Kidney epithelial cell (primary cell): ENCODE measurements at regions not wholly inside any gene's neighbourhood (a gene's known extent, or its start where the extent isn't known, plus 50 kb on each side); places are given as distances from the start of the nearest gene placed in this dataset.

ENCODE experiments used
- DNase-seq: peaks from one replicate; pipeline ENCODE4 v3.0.0-alpha.2; 2010; ENCODE audit warnings: low read depth
- H3K27me3 ChIP-seq: 2 replicates; pipeline ENCODE4 v1.6.0; 2011; ENCODE audit warnings: low read length; ENCODE audit not compliant: control insufficient read depth, insufficient read depth
- H3K36me3 ChIP-seq: 2 replicates; pipeline ENCODE4 v1.5.1; 2011; ENCODE audit warnings: low read length; ENCODE audit not compliant: control insufficient read depth, insufficient read depth
- H3K4me3 ChIP-seq: 2 replicates; pipeline ENCODE4 v1.5.1; 2011; ENCODE audit warnings: low read depth, mild to moderate bottlenecking, control low read depth, low read length
- TF ChIP-seq, protein P1 (sequence below): IDR thresholded peaks from 2 replicates; pipeline ENCODE4 v1.5.1; 2011; ENCODE audit warnings: mild to moderate bottlenecking, moderate library complexity, low read length, control low read depth, inconsistent platforms; ENCODE audit not compliant: insufficient read depth, poor library complexity, severe bottlenecking

DNA sequence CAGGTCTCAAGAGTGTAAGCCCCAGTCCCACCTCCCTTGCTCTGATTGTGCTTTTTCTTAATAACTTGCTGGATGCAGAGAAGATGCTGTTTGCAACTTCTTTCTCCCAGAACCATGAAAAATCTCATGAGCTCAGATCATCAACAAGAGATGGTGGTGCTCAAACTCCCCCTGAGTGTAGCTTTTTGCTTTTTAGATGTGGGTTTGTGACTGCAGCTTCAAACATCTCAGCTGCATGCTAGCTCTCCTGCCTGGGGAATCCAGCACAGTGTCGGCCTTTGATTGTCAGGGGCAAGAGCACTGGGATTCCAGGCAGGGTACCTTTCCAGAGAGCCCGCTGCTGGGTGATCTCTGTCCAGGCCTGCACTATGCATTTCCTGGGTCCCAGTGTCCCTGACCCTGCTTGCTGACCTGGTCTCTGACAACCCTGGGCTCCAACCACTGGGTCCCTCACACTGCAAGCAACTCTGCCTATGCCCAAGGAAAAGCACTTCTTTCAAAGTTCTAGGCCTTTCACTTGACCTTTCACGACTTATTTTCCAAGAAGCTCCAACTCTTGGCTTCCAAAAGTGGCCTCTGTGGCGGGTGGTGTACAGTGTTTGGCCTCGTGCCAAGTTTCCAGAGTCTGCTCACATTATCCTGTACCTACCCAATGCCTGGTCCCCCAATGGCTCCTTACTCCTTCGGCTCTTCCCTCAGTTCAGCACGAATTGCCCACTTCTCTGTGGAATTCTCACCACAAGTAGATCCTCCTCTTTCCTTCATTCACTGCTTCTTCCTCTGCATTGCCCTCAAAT is 69.7 kb upstream of the LY86 start:
- no peaks in the 10 kb centered on the region for H3K36me3 ChIP-seq
- TF ChIP-seq, protein P1, sequence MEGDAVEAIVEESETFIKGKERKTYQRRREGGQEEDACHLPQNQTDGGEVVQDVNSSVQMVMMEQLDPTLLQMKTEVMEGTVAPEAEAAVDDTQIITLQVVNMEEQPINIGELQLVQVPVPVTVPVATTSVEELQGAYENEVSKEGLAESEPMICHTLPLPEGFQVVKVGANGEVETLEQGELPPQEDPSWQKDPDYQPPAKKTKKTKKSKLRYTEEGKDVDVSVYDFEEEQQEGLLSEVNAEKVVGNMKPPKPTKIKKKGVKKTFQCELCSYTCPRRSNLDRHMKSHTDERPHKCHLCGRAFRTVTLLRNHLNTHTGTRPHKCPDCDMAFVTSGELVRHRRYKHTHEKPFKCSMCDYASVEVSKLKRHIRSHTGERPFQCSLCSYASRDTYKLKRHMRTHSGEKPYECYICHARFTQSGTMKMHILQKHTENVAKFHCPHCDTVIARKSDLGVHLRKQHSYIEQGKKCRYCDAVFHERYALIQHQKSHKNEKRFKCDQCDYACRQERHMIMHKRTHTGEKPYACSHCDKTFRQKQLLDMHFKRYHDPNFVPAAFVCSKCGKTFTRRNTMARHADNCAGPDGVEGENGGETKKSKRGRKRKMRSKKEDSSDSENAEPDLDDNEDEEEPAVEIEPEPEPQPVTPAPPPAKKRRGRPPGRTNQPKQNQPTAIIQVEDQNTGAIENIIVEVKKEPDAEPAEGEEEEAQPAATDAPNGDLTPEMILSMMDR = no peak
- no peaks in the 10 kb centered on the region for H3K27me3 ChIP-seq
- no peak for DNase-seq
- H3K4me3 ChIP-seq = no peak overlapping the region

DNA sequence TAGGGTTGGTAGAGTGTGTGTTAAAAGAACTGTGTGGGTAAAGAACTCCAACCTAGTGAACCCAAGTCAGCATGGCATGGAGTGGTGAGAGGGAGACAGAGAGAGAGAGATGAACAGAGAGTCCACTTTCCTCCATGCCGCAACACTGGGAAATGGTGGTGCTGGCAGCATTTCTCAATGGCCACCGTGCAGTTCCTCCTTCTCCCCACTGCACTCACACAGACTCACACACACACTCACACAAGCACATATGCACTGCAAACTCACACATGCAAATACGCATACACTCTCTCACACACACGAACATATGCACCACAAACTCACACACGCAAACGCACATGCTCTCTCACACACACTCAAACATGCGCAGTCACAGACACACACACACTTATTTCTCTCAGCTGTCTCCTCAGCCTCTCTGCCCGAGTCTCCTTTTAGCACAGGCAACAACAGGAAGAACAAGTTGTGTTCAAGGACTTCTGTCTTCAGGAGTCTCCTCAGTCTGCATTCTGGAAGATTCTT is 66.5 kb upstream of the LY86 start:
- DNase-seq = no peak
- Histone ChIP-seq H3K27me3 (no peaks in the 10 kb centered on the region), H3K36me3 (no peaks in the 10 kb centered on the region), H3K4me3 (no peak overlapping the region)
- TF ChIP-seq, protein P1 = no peak

DNA sequence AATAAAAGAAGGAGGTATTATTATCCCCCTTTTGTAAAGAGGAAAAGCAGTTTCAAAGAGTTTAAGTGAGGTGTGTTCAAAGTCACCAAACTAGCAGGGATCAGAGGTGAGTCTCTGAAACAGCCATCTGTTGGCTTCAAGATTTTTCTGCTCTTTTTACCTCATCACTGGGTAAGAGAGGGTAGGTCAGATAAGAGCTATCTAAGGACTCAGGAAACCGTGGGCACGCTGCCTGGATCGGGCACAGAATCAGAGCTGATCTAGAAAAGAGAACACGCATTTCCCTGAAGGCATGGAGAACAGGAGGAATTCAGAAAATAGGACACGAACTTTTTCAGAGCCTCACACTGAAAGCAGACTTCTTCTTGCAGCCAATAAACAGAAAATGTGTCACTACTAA is 65.8 kb upstream of the LY86 start:
- Histone ChIP-seq H3K27me3 (no peaks in the 10 kb centered on the region), H3K36me3 (no peaks in the 10 kb centered on the region), H3K4me3 (no peak overlapping the region)
- no peak for DNase-seq
- TF ChIP-seq, protein P1 = no peak

DNA sequence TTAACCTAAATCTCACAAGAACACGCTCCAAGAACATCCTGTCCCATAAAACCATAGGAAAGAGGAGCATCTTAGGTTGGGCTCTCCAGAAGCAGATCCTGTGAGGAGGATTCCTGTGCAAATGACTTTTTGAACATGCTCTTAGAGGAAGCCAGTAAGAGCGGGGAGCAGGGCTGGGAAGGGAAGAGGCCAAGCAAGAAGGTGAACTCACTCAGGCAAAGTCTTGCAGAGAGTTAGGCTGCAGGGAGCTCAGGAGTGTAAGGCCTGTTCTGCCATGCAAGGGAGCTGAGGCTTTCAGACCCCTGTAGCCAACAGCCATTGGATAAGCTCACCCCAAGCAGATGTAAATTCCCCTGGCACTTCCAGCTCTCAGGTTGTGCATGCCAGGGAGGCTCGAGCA is 63.6 kb upstream of the LY86 start:
- no peak overlapping the region for H3K4me3 ChIP-seq
- TF ChIP-seq, protein P1 = no peak

DNA sequence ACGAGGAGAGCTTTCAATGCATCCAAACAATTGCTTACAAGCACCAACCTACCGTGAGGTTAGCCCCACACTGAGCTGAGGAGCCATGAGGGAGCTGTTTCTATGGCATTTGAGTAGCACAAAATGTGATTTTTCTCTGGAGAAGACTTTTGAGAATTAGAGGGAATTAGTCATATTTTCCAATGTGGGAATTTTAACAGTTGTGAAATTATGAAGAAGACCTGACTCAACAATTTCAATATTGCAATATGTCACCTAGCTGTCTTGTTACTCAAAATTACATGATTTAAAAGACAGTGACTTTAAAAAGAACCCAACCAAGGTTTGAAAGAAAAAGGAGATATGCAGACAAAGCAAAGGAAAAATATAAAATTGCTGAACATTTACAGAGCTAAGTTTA is 62.6 kb upstream of the LY86 start:
- H3K4me3 ChIP-seq = no peak overlapping the region
- no peaks in the 10 kb centered on the region for H3K36me3 ChIP-seq
- no peak for DNase-seq
- no peaks in the 10 kb centered on the region for H3K27me3 ChIP-seq
- TF ChIP-seq, protein P1 = no peak

More for the DNA sequence above, 63.6 kb upstream of the LY86 start:
- H3K36me3 ChIP-seq = no peaks in the 10 kb centered on the region
- no peak for DNase-seq
- H3K27me3 ChIP-seq = no peaks in the 10 kb centered on the region

DNA sequence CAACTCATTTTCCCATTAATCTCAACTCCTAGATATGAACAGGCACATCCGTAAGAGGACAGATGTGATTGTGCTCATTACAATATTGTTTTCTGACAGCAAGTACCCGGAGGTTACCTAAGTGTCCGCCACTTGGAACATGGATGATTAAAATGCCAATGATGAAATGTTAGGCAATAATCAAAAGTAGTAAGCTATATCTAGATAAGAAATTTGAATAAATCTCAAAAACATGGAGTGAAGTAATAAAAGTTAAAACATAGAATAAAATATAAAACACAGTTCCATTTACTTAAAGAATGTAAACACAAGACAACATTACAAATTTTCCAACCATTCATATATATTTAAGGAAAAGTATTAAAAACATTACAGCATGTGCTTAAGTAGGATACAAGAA is 59.2 kb upstream of the LY86 start:
- Histone ChIP-seq H3K4me3 (no peak overlapping the region), H3K27me3 (no peaks in the 10 kb centered on the region), H3K36me3 (no peaks in the 10 kb centered on the region)
- TF ChIP-seq, protein P1 = no peak
- DNase-seq = no peak
